NCI-H2107 (cell line): ENCODE measurements at regions not wholly inside any gene's neighbourhood (a gene's known extent, or its start where the extent isn't known, plus 50 kb on each side); places are given as distances from the start of the nearest gene placed in this dataset.

Source experiments
- DNase-seq: peaks from one replicate; lab custom pipeline; 2025; lab: John Stamatoyannopoulos, UW

GRCh38 chr4:20451986-20452385 lies 200.3 kb downstream of the SLIT2 start:
- DNase-seq, result no peak

DNA sequence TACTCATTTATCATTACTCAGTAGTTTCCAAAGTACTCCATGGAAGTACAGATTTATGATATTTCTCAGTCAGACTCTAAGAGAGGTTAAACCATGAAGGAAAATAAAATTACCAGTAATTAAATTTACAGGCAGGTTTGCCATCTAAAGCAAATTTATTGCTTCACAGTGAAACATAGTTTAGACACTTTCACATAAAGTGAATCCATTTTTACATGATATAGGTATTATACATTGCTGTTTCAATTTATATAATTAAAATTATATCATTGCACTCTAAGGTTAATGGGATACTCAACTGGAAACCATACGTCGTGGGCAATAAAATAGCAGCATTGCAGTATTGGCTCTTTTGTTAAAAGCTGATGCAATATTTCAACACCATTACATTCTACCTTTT lies 202.8 kb downstream of the SLIT2 start:
- DNase-seq, result no peak

DNA sequence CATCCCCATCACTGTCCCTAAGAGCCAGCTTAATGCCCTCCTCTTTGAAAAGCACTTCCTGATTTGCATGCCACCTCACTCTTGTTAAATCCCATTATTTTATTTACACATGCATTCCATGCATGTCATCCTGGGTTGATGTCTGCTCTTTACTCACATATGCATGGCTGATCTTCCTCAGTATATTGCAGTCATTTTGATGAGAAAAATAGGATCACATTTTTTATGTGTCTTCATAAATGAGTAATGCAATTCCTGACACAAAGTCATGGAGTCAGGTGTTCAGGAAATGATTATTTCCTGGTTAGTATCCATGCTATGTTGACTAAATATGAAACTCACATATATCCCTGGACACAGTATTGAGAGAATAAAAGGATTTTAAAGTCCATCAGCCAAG lies 204.7 kb downstream of the SLIT2 start:
- DNase-seq, result no peak

DNA sequence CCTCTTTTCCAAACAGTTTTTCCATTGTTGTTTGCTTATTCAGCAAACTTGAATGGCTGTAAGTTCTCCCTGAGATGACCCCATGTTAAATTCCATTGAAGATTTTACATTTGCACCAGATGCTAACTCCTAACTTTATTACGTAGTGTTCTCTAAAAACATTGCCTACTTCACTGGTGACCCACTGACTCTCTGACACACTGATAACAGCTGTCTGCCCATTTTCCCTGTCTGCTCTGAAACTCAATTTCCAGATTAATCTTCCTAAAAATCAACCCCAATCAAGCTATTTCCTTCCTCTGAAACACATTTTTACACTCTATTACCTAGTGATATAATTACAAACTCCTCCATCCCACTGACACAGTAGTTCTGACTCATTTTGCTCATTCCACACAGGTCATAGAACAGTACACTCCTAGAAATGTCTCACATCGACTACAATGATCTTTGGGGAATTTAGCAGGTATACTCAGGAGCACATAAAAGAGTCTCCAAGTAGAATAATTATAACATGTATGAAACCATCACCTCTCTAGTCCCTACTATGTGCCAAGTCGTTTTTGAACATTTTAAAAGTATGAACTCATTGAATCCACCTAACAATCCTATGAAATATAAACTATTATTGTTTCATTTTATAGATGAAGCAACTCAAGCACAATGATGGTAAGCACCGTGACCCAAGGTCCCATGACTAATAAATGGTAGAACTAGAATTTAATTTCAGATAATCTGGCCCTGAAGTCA lies 210.9 kb downstream of the SLIT2 start:
- no peak for DNase-seq

GRCh38 chr4:20463176-20463430 lies 211.4 kb downstream of the SLIT2 start:
- no peak for DNase-seq

DNA sequence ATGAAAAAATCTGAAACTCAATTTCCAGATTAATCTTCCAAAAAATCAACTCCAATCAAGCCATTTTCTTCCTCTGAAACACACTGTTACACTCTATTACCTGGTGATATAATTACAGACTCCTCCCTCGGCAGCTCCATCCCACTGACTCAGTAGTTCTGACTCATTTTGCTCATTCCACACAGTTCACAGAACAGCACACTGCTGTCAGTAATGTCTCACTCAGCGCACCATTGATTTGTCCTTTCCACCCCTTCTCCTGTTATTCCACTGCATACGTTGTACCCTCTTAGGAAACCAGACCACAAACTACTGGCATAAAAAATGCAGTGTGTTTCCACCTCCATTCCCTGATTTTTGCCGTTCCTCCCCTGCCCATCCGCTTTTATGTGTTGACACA lies 212.7 kb downstream of the SLIT2 start:
- no peak for DNase-seq

- no peak for DNase-seq
Measured at GRCh38 chr4:20474119-20474518, 222.4 kb downstream of the SLIT2 start.

- no peak for DNase-seq
Measured at GRCh38 chr4:20478412-20478811, 221.8 kb upstream of the PACRGL start.

GRCh38 chr4:20480165-20480947 lies 219.9 kb upstream of the PACRGL start:
- DNase-seq, result no peak

DNA sequence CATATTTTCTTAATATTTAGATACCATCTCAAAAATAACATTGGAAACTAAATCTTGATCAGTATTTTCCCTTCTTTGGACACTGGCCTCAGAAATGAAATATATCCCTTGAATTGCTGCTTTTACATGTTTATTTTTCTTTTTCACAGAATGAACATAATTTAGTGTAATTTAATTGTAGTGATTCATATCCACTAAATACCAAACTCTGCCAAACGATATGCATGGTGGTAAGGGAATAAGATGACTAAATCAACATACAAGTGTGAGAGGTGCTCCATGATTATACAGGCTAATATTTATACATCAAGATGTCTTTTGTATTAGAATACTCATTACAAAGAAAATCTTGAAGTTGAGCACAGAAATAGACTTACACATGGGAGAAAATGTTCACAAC lies 216.8 kb upstream of the PACRGL start:
- DNase-seq, result no peak

DNA sequence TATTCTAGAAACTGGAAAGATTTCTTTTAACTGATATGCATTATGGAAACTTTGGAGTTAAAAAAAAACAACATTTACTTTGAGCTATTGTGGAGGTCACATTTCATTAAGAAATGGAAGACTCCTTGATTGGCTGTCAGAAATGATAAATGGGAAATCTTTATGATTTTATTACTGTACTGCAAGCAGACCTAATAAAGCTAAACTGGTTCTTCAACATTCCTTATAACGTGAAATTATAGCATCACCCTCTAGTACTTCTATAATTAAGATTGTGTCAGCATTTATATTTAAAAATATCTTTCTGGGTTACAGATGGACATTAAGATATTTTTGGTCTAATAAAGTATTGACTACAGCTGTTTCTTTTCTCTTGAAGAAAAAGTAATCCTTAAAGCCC lies 213.8 kb upstream of the PACRGL start:
- no peak for DNase-seq

DNA sequence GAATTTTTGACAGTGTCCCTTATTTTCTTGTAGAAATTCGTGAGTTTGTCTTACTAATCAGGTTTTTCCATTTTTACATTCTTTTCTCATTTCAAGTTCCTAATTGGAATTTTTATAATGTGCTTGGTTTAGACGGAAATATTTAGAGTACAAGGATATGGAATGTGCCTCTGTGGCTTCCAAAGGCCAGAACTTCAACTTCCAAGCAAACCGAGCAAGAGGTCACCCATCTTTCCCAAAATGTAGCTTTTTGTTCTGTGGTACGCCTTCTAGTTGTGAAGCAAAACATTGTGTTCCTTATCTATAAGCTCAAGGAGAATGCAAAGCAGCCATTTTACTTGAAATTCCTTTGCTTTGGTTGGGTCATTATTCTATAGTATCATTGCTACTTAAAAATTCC lies 212.8 kb upstream of the PACRGL start:
- DNase-seq, result no peak

- no peak for DNase-seq
Measured at GRCh38 chr4:20487852-20488251, 212.4 kb upstream of the PACRGL start.

DNA sequence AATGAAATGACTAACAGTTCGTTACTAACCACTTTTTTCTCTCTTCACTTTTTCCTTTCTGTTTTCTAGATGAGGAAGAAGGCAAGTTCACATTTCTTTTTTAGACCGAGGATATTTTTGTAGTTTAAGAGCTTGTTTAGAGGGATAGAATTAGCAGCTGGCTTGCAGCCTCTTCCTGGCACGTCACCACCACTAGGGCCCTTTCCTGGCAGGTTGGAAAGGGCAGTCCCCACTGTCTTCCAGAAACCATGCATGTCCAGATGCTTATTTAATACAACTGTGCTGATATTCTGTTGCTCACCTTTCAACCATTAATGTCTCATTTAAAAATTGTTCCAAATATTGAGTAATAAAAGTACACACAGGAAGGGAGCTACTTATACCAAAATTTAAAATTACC lies 209.5 kb upstream of the PACRGL start:
- DNase-seq, result no peak

DNA sequence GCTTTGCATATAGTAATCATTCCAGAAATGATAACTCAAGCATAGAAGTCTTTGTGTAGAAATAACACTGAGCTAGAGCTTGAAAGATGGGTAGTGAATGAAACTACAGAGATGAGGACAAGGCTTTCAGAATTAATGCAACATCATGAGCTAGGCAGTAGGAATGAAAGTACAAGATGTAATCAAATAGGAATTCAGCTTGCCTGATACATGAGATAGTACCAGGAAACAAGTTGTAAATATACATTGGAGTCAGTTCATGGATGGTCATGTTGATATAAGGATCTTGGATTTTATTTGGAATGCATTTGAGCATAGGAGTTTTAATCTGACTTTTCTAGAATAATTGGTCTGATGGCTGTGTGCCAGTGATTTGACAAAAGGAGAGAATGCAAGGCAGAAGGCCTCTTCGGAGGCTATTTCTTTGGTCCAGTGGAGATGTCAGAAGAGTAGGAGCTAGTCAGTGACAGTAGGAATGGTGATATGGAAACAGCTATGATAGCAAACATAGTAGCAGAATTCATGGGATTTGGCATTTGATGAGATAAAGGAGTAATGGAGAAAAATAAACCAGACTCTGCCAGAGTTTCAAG lies 206.4 kb upstream of the PACRGL start:
- DNase-seq, result no peak

GRCh38 chr4:20496068-20496467 lies 204.2 kb upstream of the PACRGL start:
- DNase-seq, result no peak

DNA sequence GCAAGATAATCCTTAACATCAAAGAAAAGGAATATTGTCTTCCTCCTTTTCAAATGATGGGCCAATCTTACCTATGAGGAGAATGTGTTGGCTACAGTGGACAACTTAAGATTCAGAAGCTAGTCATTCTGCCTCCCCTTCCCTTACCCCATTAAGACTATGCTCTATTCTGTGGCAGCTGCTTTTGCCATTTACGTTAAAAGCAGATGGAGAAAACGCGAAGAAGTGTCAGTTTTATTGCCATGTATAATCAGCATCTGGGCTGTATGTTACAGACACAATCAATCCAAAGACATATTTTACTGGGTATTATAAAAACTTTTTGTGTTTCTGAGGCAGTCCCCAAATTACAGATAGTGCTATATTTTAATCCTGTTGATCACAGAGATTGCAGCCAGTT lies 196.1 kb upstream of the PACRGL start:
- no peak for DNase-seq

GRCh38 chr4:20505927-20506326 lies 194.3 kb upstream of the PACRGL start:
- no peak for DNase-seq

DNA sequence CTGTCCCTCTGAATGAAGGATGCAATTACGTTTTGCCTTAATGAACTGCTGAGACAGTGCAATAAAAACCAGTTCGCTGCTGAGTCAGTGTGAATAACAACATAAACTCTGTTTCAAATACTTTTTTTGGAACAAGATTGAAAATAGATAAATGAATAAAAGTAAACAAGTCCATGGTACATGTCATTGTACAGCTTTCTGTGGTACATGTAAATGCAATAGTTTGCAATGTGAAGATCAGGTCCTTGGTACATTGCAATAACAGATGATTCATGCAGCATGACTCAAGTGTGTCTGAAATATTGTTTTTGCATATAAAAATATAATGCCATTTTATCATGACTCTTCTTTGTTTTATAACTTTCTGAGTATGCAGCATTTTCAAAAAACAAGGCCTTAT lies 193.4 kb upstream of the PACRGL start:
- no peak for DNase-seq

- DNase-seq, result no peak
Measured at GRCh38 chr4:20509315-20509714, 190.9 kb upstream of the PACRGL start.

DNA sequence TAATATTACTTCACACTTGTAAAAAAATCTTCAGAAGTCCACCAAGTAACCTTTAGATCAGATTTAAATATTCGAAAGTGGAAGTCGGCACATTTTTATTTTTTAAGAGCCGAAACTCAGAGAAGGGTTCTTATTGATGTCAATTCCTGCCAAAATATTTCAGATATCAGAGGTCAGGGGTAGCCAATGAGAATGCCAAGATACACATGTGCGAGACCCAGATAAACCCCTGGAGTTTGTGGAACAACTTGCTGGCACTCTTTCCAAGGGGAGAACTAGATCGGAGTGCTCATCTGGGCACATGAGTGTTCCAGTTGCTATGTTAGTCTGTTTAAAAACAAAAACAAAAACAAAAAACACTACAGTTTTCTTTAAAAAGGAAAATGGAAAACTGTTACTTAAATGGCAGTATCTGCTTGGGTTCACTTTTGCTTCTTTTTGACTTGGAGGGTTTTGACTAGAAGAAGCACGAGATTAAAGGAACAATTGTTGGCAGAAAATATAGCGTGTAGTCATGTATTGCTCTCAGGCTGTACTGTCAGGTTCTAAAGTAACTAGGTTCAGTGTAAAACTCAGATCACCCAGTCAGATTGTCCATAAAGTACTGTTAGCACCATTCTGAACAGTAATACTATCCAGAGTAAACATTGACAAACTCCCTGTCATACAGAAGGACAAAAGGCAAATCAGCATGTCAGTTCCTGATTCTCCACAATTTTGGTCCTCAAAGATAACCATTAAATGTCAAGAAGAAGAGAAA lies 188.0 kb upstream of the PACRGL start:
- DNase-seq, result no peak

DNA sequence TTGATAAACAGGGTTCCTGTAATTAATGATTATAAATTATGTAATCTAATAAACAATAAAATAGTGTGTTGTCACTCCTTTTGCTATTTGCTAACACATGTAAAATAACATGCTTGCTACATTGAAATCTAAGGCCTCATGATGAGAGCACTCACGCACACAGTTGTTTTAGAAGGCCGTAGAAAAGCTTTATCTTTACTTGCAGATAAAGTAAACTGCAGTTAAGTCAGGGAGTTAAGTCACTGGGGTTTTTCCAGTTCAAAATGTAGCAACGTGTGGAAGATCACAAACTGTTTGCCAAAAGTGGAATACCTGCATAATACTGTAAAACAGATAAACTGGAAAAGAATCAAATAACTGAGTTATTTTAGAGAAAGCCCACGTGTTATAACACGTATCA lies 187.3 kb upstream of the PACRGL start:
- no peak for DNase-seq

DNA sequence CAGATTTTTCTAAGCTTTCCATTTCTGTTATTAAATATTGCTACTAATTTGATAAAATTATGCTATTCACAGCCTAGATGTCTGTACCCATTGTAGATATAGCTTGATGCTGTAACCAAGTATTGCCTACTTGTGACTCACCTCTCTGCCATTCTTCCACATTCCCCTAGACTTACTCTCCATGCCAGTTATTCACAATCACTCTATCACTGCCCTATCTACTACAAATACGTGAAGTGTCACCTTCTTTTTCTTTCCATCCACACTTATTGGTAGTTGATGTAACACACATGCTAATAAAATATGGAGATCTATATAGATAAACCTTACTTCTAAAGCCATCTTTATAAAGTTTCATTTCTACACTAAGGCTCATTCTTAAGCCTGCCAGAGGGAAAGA lies 179.4 kb upstream of the PACRGL start:
- DNase-seq, result no peak
